ENCODE measurements at regions not wholly inside any gene's neighbourhood (a gene's known extent, or its start where the extent isn't known, plus 50 kb on each side); places are given as distances from the start of the nearest gene placed in this dataset.

- TF ChIP-seq CTCF (IDR thresholded peaks at IDR 0.05) (no peak), ZFX (IDR thresholded peaks at IDR 0.05; ENCODE audit: borderline replicate concordance) (no peak)
Measured at GRCh38 chr14:103233328-103233727, 100.7 kb upstream of the EIF5 start.
